Astrocyte of the spinal cord (primary cell): ENCODE measurements at regions not wholly inside any gene's neighbourhood (a gene's known extent, or its start where the extent isn't known, plus 50 kb on each side); places are given as distances from the start of the nearest gene placed in this dataset.
"Not testable (repeated sequence)": the region's sequence is repeated elsewhere in the genome, so short reads cannot be mapped to it uniquely, and the experiment has no call there.

Experiments used
- DNase-seq: peaks from one replicate; pipeline ENCODE4 v3.0.0; 2011; ENCODE audit warnings: low read depth, low spot score
- H3K4me3 ChIP-seq: 2 replicates; pipeline ENCODE4 v1.5.1; 2011; ENCODE audit warnings: low read depth, mild to moderate bottlenecking, low read length, moderate library complexity
- CTCF ChIP-seq: IDR thresholded peaks from 2 replicates; pipeline ENCODE4 v1.5.1; 2012; ENCODE audit warnings: low read depth, mild to moderate bottlenecking, low read length, inconsistent platforms
- in situ Hi-C: cut with HindIII; loops from 2 replicates; pipeline ENCODE4 v1.10.0; 2017; ENCODE audit warnings: low sequenced_read_pairs

GRCh38 chr12:17283563-17283962, 677.6 kb upstream of the LMO3 start:
- TF ChIP-seq CTCF, result no peak
- DNase-seq, result no peak
- no peak overlapping the region for H3K4me3 ChIP-seq
- in situ Hi-C loops, result no loop called here

GRCh38 chr12:17282169-17282568, 676.2 kb upstream of the LMO3 start:
- H3K4me3 ChIP-seq, in situ Hi-C loops, DNase-seq: not testable (repeated sequence)

- in situ Hi-C loops, result no loop called here
These were observed 673.0 kb upstream of the LMO3 start for GRCh38 chr12:17278946-17279345.

GRCh38 chr12:17276196-17276595, 670.2 kb upstream of the LMO3 start:
- no peak for TF ChIP-seq CTCF
- no peak for DNase-seq
- no peak overlapping the region for H3K4me3 ChIP-seq
- in situ Hi-C loops, result no loop called here

More at GRCh38 chr12:17278946-17279345, 673.0 kb upstream of the LMO3 start:
- no peak for DNase-seq
- no peak overlapping the region for H3K4me3 ChIP-seq
- TF ChIP-seq CTCF, result no peak

- no peak for DNase-seq
- in situ Hi-C loops, result no loop called here
- no peak for TF ChIP-seq CTCF
- H3K4me3 ChIP-seq, result no peak overlapping the region
These were observed 660.9 kb upstream of the LMO3 start for GRCh38 chr12:17266856-17267255.

GRCh38 chr12:17264603-17265002, 658.6 kb upstream of the LMO3 start:
- in situ Hi-C loops, result no loop called here
- H3K4me3 ChIP-seq, result no peak overlapping the region
- no peak for DNase-seq
- TF ChIP-seq CTCF, result no peak

- DNase-seq, result no peak
- no peak for TF ChIP-seq CTCF
- in situ Hi-C loops, result no loop called here
- no peak overlapping the region for H3K4me3 ChIP-seq
These were observed 633.9 kb upstream of the LMO3 start for GRCh38 chr12:17239874-17240273.
